HCT116 (cell line): ENCODE measurements at regions not wholly inside any gene's neighbourhood (a gene's known extent, or its start where the extent isn't known, plus 50 kb on each side); places are given as distances from the start of the nearest gene placed in this dataset.

ENCODE experiments used
- ATAC-seq: fragments of 200-7000 bp; cut with Tn5 transposase; 2 replicates; pipeline ENCODE4 v1.9.1; 2020; ENCODE audit warnings: mild to moderate bottlenecking, moderate library complexity
- BruUV-seq: library from RNA; stranded (reverse); fragments of 400-500 nt; replicated peaks from 2 replicates; lab custom pipeline; 2021; lab: Mats Ljungman, UMichigan
- CTCF ChIA-PET: fragments of 300-600 bp; sonication (Branson Sonifier 250); formaldehyde crosslinking; loops from one replicate; lab custom pipeline; 2021; ENCODE audit warnings: antibody characterized with exemption; lab: Charles Lee
- POLR2A ChIA-PET: fragments of 300-600, 350-600 bp; sonication (Branson Sonifier 250); formaldehyde crosslinking; loops from one replicate; lab custom pipeline; 2021; ENCODE audit warnings: antibody characterized with exemption; lab: Charles Lee
- RAD21 ChIA-PET, 2 experiments: fragments of 300-600 bp; sonication (Branson Sonifier 250); formaldehyde crosslinking; loops; one replicate each; lab custom pipeline; 2023; ENCODE audit warnings: low total read pairs in 2 of 2; ENCODE audit not compliant: uncharacterized antibody in 2 of 2, unreplicated experiment in 2 of 2, low non-redundant PET in 1 of 2; lab: Charles Lee
- DNase-seq: peaks from one replicate; pipeline ENCODE4 v3.0.0-alpha.2; 2010; ENCODE audit warnings: low read depth, low spot score
- H2AFZ ChIP-seq: fragments of 200-600 bp; shearing (Covaris generic), sonication (generic); 2 replicates; pipeline ENCODE4 v1.6.1; 2017; ENCODE audit warnings: low read depth, mixed run types, mixed read lengths, antibody characterized with exemption, low read length; ENCODE audit not compliant: poor library complexity, severe bottlenecking
- H3K27ac ChIP-seq: 2 replicates; pipeline ENCODE4 v1.5.1; 2012; ENCODE audit warnings: low read depth, low read length
- H3K27me3 ChIP-seq: fragments of 200-600 bp; sonication (generic); 2 replicates; pipeline ENCODE4 v1.6.1; 2016; ENCODE audit warnings: mixed run types, low read length, mixed read lengths; ENCODE audit not compliant: insufficient read depth
- H3K36me3 ChIP-seq, 2 experiments: fragments of 200-500 bp in 1 of 2; fragments of 200-600 bp in 1 of 2; sonication (Bioruptor generic) in 1 of 2; sonication (generic) in 1 of 2; 2 replicates each; pipeline versions ENCODE4 v1.5.1 to v1.6.1; 2014 to 2016; ENCODE audit warnings: low read length in 2 of 2, inconsistent platforms in 1 of 2, mixed read lengths in 1 of 2, mixed run types in 1 of 2; ENCODE audit not compliant: insufficient read depth in 2 of 2, control insufficient read depth in 1 of 2
- H3K4me1 ChIP-seq, 2 experiments: fragments of 200-600 bp in 1 of 2; sonication (generic) in 1 of 2; 2 replicates each; pipeline versions ENCODE4 v1.5.1 to v1.6.1; 2012 to 2017; ENCODE audit warnings: low read length in 2 of 2, inconsistent platforms in 1 of 2, mild to moderate bottlenecking in 1 of 2, mixed read lengths in 1 of 2, mixed run types in 1 of 2, moderate library complexity in 1 of 2; ENCODE audit not compliant: insufficient read depth in 2 of 2, control insufficient read depth in 1 of 2
- H3K4me2 ChIP-seq: fragments of 200-600 bp; sonication (generic); 2 replicates; pipeline ENCODE4 v1.6.1; 2017; ENCODE audit warnings: mixed run types, low read length, mixed read lengths
- H3K4me3 ChIP-seq, 2 experiments: fragments of 200-600 bp in 1 of 2; sonication (generic) in 1 of 2; replicated peaks in 1 of 2; 2 replicates each; pipeline ENCODE4 v1.5.1; 2011 to 2016; ENCODE audit warnings: low read length in 2 of 2, control low read depth in 1 of 2, low read depth in 1 of 2, mild to moderate bottlenecking in 1 of 2, mixed read lengths in 1 of 2, mixed run types in 1 of 2
- H3K79me2 ChIP-seq: fragments of 200-600 bp; sonication (generic); 2 replicates; pipeline ENCODE4 v1.6.1; 2017; ENCODE audit warnings: mild to moderate bottlenecking, mixed run types, low read length, moderate library complexity, mixed read lengths; ENCODE audit not compliant: insufficient read depth
- H3K9ac ChIP-seq: fragments of 200-600 bp; sonication (generic); 2 replicates; pipeline ENCODE4 v1.6.1; 2016; ENCODE audit warnings: low read length, mixed read lengths
- H3K9me2 ChIP-seq: fragments of 200-600 bp; sonication (generic), shearing (Covaris generic); 2 replicates; pipeline ENCODE4 v1.6.1; 2017; ENCODE audit warnings: mixed run types, mild to moderate bottlenecking, moderate library complexity; ENCODE audit not compliant: insufficient read depth
- H3K9me3 ChIP-seq, 2 experiments: fragments of 200-500 bp in 1 of 2; fragments of 200-600 bp in 1 of 2; sonication (Bioruptor generic) in 1 of 2; sonication (generic) in 1 of 2; 2 replicates each; pipeline ENCODE4 v1.6.1; 2014 to 2017; ENCODE audit warnings: low read length in 2 of 2, mixed read lengths in 2 of 2, inconsistent platforms in 1 of 2, low read depth in 1 of 2, mild to moderate bottlenecking in 1 of 2, mixed run types in 1 of 2, moderate library complexity in 1 of 2; ENCODE audit not compliant: control insufficient read depth in 1 of 2, insufficient read depth in 1 of 2
- H4K20me1 ChIP-seq: fragments of 200-600 bp; sonication (generic), shearing (Covaris generic); 2 replicates; pipeline ENCODE4 v1.6.1; 2017; ENCODE audit warnings: mixed run types, mild to moderate bottlenecking, moderate library complexity; ENCODE audit not compliant: insufficient read depth
- CBX3 ChIP-seq: IDR thresholded peaks from 2 replicates; pipeline ENCODE4 v1.6.1; 2012; ENCODE audit warnings: low read depth
- CEBPB ChIP-seq: IDR thresholded peaks from 2 replicates; pipeline ENCODE4 v1.6.1; 2012; ENCODE audit warnings: low read depth
- EZH2 ChIP-seq: fragments of 200-600 bp; sonication (generic); IDR thresholded peaks from 2 replicates; pipeline ENCODE4 v1.6.1; 2017; ENCODE audit warnings: antibody characterized with exemption, mixed run types
- RAD21 ChIP-seq: IDR thresholded peaks from 2 replicates; pipeline ENCODE4 v1.6.1; 2012; ENCODE audit warnings: low read depth, mild to moderate bottlenecking
- REST ChIP-seq: IDR thresholded peaks from 2 replicates; pipeline ENCODE4 v1.6.1; 2012; ENCODE audit warnings: low read depth
- YY1 ChIP-seq: IDR thresholded peaks from 2 replicates; pipeline ENCODE4 v1.6.1; 2011; ENCODE audit warnings: low read length, low read depth, moderate library complexity, mild to moderate bottlenecking; ENCODE audit not compliant: insufficient replicate concordance; ENCODE audit errors: extremely low read depth
- ZNF274 ChIP-seq: fragments of 200-500 bp; sonication (Bioruptor generic); IDR thresholded peaks from 2 replicates; pipeline ENCODE4 v1.6.1; 2014; ENCODE audit warnings: mild to moderate bottlenecking, low read depth, low read length, inconsistent platforms
- intact Hi-C: fragments of 100-400 bp; cut with micrococcal nuclease; formaldehyde crosslinking; loops from 2 replicates; pipeline ENCODE4 v1.10.0; 2022
- TF ChIP-seq, protein P1 (sequence below): IDR thresholded peaks from 2 replicates; pipeline ENCODE4 v1.6.1; 2012

GRCh38 chr7:7125963-7126362, 56.4 kb upstream of the C1GALT1 start:
- Histone ChIP-seq H2AFZ (no peak overlapping the region), H3K4me2 (no peak overlapping the region), H3K4me3 (no peak overlapping the region), H3K27me3 (no peaks in the 10 kb centered on the region), H3K36me3 (no peaks in the 10 kb centered on the region), H3K9ac (no peak overlapping the region), H3K27ac (no peak overlapping the region), H3K9me3 (no peaks in the 10 kb centered on the region), H3K79me2 (no peaks in the 10 kb centered on the region), H3K9me2 (no peaks in the 10 kb centered on the region), H4K20me1 (no peaks in the 10 kb centered on the region), H3K4me1 (no peaks in the 10 kb centered on the region)
- ChIA-PET RAD21 (no interaction called here), POLR2A (no interaction called here), CTCF (no interaction called here)
- DNase-seq (no peak), ATAC-seq (no peak)
- TF ChIP-seq EZH2, result no peak
- no peak for TF ChIP-seq CBX3
- TF ChIP-seq RAD21, result no peak
- TF ChIP-seq, protein P1, sequence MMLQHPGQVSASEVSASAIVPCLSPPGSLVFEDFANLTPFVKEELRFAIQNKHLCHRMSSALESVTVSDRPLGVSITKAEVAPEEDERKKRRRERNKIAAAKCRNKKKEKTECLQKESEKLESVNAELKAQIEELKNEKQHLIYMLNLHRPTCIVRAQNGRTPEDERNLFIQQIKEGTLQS, result no peak
- no peak for TF ChIP-seq YY1
- no peak for TF ChIP-seq CEBPB
- TF ChIP-seq ZNF274, result no peak
- TF ChIP-seq REST, result no peak
- intact Hi-C loops, result no loop called here
- BruUV-seq, result no TSS peak
